ENCODE measurements at regions not wholly inside any gene's neighbourhood (a gene's known extent, or its start where the extent isn't known, plus 50 kb on each side); places are given as distances from the start of the nearest gene placed in this dataset.
A peak's percentile ranks its signal among the peaks of the same experiment; 100 is the strongest.

DNA sequence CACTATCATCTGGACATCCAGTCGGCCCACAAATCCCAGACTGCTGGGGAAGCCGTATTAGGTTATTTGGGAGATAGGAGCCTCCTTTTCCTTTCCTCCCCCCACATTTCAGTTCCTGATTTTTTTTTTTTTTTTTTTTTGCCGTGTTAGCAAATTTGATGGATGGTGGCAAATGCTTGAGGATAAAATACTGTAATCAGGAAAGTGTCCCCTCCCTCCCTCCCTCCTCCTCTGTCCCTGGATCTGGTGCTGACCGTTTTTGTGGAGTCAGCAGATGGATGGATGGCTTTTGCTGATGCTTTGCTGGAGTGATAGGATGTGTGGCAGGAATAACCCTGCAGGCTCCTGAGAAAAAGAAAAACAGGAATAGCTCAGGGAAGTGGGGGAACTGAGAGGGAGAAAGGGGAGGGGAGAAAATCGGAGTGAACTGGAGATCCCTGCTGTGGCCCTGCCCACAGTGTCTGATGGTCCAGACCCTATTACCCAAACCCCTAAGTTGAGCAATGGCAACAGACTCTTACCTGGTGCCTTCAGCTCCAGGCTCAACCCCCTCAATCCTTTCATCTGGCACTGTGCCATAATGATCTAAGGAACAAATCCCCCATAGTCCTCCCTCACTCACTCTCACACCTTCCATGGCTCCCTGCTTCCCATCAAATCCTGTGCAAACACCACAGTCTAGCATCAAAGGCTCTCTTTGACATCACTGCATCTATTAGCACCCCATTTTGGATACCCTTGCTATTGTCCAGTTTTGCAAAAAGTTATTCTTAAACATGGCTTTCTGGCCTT lies 277.3 kb upstream of the CHD6 start:
- H3K9me3 ChIP-seq (replicated peaks) = no peaks in the 10 kb centered on the region
- DNase-seq = no peak

DNA sequence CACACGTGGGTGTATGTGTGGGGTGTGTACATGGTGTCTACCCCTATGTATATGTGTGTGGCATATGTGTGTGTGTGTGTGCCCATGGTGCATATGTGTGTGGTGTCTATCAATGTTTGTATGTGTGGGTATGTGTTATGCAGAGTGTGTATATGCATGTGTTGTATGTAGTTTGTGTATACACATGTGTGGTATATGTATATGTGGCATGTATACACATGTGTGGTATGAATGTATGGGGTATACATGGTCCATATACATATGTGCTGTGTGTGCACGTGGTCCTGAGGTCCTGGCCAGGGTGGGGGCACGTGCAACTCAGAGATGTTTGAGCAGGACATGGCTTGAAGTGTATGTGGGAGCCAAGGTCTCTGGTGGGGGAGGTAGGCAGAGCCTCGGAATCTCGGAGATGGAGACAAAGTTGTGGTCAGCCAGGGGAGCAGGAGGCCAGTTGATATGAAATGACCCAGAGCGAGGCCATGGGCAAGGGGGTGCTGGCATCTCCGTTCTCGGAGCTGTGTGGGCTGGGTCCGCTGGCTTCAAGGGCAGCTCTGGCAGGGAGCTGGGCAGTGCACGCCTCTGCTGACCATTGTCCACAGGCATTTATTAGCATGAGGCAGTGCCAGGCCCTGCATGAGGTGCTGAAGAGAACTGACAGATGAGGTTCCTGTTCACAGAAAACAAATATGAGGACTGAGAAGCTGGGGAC lies 276.2 kb upstream of the CHD6 start:
- no peak overlapping the region for H3K27ac ChIP-seq (replicated peaks)
- intact Hi-C loops (cut with micrococcal nuclease) = no loop called here
- no peaks in the 10 kb centered on the region for H3K9me3 ChIP-seq (replicated peaks)
- H3K27me3 ChIP-seq (ENCODE audit: low read depth) = peaks cover 32% of the 10 kb centered on the region
- no peak overlapping the region for H3K4me3 ChIP-seq
- H3K36me3 ChIP-seq = no peaks in the 10 kb centered on the region
- no peak for DNase-seq
- TF ChIP-seq, protein P1, sequence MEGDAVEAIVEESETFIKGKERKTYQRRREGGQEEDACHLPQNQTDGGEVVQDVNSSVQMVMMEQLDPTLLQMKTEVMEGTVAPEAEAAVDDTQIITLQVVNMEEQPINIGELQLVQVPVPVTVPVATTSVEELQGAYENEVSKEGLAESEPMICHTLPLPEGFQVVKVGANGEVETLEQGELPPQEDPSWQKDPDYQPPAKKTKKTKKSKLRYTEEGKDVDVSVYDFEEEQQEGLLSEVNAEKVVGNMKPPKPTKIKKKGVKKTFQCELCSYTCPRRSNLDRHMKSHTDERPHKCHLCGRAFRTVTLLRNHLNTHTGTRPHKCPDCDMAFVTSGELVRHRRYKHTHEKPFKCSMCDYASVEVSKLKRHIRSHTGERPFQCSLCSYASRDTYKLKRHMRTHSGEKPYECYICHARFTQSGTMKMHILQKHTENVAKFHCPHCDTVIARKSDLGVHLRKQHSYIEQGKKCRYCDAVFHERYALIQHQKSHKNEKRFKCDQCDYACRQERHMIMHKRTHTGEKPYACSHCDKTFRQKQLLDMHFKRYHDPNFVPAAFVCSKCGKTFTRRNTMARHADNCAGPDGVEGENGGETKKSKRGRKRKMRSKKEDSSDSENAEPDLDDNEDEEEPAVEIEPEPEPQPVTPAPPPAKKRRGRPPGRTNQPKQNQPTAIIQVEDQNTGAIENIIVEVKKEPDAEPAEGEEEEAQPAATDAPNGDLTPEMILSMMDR (IDR thresholded peaks at IDR 0.05; ENCODE audit: borderline replicate concordance) = no peak
- no peaks in the 10 kb centered on the region for H3K4me1 ChIP-seq

More for the DNA sequence above, 277.3 kb upstream of the CHD6 start:
- H3K27me3 ChIP-seq (ENCODE audit: low read depth) = peaks cover 24% of the 10 kb centered on the region
- no peak overlapping the region for H3K27ac ChIP-seq (replicated peaks)
- H3K4me1 ChIP-seq = no peaks in the 10 kb centered on the region
- H3K4me3 ChIP-seq = no peak overlapping the region
- TF ChIP-seq, protein P1 (IDR thresholded peaks at IDR 0.05; ENCODE audit: borderline replicate concordance) = no peak
- no peaks in the 10 kb centered on the region for H3K36me3 ChIP-seq
- intact Hi-C loops (cut with micrococcal nuclease) = no loop called here

DNA sequence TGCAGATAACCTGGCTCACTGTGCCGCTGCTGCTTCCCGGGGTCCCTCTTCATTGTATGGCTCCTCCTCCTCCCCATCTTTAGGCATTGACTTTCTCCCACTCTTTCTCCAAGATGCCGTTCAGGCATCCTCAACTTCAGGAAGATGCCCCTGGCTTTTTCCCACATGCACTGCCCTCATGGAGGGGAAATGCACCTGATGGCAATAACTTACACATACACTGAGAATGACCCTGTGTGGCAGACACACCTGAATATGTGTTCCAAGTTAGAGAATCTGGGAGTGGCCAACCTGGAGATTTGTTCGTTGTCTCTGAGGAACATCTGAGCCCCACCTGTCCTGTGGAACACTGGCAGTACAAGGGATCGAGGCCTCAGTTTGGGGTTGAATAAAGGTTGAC lies 273.9 kb upstream of the CHD6 start:
- Histone ChIP-seq H3K9me3 (replicated peaks) (no peaks in the 10 kb centered on the region), H3K36me3 (no peaks in the 10 kb centered on the region), H3K27me3 (ENCODE audit: low read depth) (peaks cover 26% of the 10 kb centered on the region), H3K4me1 (no peaks in the 10 kb centered on the region), H3K27ac (replicated peaks) (no peak overlapping the region), H3K4me3 (no peak overlapping the region)
- DNase-seq = no peak
- intact Hi-C loops (cut with micrococcal nuclease) = no loop called here
- TF ChIP-seq, protein P1 (IDR thresholded peaks at IDR 0.05; ENCODE audit: borderline replicate concordance) = no peak

DNA sequence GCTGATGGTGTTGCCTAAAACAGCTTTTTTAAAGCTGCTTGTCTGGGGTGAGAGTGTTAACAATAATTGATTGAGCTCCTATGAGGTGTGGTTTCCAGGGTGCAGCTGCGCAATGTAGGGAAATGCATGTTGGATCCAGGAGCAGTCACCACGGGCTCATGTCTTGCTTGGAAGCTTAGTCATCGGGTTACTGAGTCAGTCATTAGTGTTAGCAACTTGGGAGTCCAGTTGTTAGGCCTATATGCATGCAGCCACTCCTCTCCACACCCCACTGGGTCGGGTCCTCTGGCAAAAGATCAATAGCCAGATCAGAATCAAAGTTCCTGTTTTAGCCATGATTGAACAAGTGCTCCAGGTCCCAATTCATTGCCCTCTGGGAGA lies 271.7 kb upstream of the CHD6 start:
- Histone ChIP-seq H3K4me1 (no peaks in the 10 kb centered on the region), H3K4me3 (no peak overlapping the region), H3K9me3 (replicated peaks) (no peaks in the 10 kb centered on the region), H3K27ac (replicated peaks) (no peak overlapping the region), H3K36me3 (no peaks in the 10 kb centered on the region), H3K27me3 (ENCODE audit: low read depth) (peaks cover 14% of the 10 kb centered on the region)
- intact Hi-C loops (cut with micrococcal nuclease) = no loop called here
- no peak for DNase-seq
- TF ChIP-seq, protein P1 (IDR thresholded peaks at IDR 0.05; ENCODE audit: borderline replicate concordance) = no peak

DNA sequence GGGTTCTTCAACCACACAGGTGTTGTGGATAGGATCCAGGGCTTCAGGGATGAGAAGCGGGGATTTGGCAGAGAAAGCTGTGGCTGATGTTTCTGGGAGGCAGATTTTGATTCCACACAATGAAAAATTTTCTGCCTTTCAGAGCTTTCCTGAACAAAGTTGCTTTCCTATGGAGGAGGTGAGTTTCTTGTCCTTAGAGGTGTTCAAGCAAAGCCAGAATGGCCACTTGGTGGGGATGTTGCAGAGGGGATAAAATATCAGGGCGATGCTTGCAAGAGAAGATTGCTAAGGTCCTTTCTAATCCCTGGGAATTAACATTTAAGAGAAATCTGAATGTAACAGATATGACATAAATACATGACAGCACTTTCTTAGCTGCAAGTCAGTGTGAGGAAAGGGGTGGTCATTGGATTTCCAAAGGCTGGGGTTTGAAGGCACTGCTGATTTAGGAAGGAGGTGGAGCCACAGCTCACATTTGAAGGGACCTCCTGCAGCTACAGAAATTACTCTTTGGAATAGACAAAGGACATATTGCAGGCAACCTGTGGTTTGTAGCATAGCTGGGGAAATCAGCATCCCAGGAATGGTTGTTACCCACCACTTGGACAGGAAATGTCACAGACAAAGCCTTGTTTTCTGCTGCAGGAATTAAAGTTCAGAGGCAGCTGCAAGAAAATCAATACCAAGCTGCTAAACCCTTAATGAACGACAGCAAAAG lies 271.1 kb upstream of the CHD6 start:
- TF ChIP-seq, protein P1 (IDR thresholded peaks at IDR 0.05; ENCODE audit: borderline replicate concordance) = peak; percentile 27
- no peak for DNase-seq
- intact Hi-C loops (cut with micrococcal nuclease) = no loop called here

More for the DNA sequence above, 271.1 kb upstream of the CHD6 start:
- no peaks in the 10 kb centered on the region for H3K9me3 ChIP-seq (replicated peaks)
- H3K27me3 ChIP-seq (ENCODE audit: low read depth) = peaks cover 14% of the 10 kb centered on the region
- no peak overlapping the region for H3K4me3 ChIP-seq
- no peak overlapping the region for H3K27ac ChIP-seq (replicated peaks)
- H3K4me1 ChIP-seq = no peaks in the 10 kb centered on the region
- H3K36me3 ChIP-seq = no peaks in the 10 kb centered on the region
